GM21390 (cell line): ENCODE measurements at regions not wholly inside any gene's neighbourhood (a gene's known extent, or its start where the extent isn't known, plus 50 kb on each side); places are given as distances from the start of the nearest gene placed in this dataset.

Source experiments
- ATAC-seq: cut with Tn5 transposase; IDR thresholded peaks from one replicate; pipeline ENCODE4 v1.9.1; 2021; ENCODE audit not compliant: unreplicated experiment

DNA sequence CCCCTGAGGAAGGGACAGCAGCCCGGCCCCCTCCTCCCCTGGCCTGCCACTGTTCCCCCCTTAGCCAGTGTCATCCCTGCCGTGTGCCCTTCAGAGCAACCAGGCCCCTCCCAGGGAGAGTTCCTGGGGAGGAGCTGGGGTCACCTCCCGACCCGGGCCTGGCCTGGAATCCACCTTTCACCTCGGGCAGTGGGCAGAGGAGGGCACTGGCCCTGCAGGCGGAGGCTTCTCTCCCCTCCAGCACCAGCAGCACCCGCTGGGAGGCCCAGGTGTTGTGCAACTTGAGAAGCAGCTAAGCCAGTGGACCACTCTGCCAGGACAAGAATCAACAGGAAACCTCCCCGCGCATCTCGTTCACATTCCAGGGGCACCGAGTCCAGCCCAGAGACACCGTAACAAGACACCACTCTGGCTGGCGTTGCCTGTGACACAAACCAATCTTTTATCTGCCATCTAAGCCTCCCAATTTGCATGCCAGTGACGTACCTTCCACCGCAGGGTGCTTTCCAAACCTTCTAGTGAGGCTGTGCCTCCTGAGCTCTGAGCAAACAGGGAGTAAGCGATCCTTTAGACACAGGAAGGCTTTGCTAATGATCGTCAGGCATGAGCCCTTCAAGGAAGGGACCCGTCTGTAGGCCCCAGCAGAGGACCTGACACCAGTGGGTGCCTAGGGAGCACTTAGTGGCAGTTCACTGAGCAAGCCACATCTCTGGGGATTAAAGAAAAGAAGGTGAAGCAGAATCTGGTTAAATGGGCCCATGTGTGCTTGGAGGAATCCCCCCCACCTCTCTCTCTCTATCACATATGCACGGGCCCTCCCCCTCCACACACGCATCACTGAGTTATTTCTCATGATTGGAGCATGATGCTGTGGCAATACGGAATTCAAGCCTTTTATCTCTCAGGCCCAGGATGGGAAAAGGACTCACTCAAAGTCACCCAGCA, 98.9 kb upstream of the TLE3 start:
- ATAC-seq: no peak

DNA sequence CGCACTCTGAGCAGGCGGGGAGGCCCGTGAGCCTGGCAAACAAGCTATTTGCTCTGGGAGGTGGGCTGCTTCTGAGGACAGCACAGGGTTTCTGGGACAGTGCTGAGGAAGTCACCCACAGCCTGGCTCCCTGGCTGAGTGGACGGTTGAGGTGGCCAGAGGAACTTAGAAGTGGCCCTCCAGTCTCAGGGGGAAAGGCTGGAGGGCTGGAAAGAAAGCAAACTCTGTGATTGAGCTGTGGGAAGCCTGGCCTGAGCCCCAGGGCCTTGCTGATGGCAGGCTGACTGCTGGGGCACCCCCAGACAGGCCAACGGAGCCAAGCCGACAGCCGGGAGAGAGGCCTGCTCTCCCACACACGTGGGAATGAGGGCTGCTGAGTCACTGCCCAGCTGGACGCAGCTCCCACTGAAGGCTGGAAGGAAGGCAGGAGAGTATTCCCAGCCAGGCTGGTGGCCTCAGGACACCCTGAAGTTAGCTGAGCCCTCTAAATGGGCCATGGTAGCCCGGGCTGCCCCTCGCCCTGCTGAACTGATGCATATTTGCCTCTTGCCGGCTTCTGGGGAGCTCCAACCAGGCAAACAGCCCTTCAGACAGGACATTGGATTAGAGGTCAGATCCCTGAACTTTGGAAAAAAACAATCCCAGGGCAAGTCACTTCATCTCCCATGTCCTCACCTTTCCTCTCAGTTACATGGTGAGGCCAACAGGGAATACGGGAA, 98.0 kb upstream of the TLE3 start:
- no peak for ATAC-seq

DNA sequence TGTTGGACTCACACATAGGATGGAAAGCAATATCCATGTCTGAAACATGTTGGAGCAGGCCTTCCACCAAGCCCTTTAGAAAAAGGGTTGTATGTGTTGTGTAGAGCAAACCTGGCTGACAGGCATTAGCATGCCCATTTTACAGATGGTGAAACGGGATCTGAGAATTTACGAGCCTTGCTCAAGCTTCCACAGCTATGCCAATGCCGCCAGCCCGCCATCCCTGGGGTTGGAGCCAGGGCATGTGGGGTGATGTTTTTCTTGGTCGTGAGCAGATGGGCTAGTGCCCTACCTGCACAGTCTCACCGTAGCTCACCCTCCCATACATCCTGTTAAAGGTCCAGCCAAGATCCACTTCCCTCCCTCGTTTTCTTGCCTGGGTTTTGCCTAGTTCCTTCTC, 97.5 kb upstream of the TLE3 start:
- ATAC-seq: no peak

DNA sequence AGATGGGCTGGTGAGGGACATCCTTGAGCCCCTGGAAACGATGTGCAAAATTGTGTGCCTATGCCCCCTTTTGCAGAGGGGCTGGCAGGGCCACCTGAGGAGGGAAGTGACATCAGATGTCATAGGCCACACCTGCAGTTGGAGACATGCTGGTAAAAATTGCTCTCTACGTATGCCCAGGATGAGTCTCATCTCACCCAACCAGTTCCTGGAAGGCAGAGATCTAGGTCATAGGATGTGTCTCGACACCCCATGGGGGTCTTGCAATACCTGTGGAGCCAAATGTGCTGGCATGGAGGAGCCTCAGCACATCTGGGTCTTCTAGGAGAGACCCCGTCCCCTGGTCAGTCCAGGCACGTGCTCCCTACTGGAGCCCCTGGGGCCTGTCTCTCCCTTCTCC, 96.5 kb upstream of the TLE3 start:
- no peak for ATAC-seq

DNA sequence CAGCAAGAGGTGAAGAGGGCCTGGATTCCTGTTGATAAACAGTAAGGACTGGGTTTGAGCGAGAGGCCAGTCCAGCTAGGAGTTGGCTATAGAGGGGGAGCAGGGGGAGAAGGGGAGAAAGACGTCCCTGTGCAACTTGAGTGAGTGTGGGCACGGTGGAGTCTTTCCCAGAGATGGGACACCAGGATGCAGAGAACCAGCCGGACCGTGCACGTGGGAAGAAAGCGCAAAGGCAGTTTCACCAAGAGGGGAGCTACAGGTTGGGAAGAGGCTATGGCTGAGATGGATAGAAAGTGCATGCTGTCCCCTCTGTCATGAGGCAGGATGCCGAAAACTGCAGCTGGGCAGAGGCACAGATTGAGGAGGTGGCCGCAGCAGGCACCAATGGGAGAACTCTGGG, 96.0 kb upstream of the TLE3 start:
- no peak for ATAC-seq

DNA sequence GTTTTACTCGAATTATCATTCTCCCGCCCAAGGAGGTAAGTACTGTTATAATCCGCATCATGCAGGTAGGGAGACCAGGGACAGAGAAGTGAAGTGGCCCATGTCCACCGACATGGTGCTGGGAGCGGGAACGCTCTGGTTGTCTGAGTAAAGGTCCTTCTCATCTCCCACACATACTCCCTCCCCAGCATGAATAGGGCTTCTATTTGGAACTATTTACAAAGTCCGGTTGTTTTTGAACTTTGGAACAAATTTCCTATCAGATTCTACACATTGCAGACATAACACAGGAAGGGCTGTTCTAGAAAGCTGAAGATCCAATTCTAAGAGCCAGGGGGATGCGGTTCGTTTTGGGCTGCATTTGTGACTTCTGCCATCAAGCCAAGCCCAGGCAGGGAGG, 94.8 kb upstream of the TLE3 start:
- no peak for ATAC-seq

DNA sequence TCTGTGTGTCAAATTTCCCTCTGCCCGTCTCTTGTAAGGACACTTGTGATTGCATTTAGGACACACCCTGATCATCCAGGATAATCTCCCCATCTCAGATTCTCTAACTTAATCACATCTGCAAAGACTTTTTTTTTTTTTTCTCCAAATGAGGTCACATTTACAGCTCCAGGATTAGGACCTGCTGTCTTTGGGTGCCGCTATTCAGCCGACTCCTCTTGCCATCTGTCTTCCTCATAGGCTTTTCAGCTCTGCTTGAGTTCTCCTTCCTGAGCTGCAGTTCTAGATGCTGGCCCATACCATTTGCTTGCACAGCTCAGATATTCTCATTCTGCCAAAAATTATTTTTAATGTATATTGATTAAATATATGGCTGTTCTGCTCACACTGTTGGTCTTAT, 94.3 kb upstream of the TLE3 start:
- no peak for ATAC-seq

DNA sequence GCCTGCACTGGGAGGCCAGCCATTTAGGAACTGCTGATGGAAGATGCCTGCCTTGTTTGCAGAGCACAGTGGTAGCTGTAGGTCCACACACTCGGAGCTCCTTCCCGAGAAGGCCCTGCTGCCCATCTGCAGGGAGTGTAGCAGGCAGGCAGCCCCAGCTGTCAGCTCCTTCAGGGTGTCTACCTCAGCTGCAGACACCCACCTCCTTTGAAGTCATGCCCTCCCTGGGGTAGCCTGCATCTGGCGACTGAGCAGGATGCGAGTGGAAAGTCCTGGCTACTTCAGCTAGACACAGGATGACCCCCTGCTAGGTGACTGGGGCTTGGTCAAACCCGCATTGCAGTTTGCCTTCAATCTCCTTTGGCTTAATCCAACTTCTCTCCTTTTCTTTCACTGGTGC, 93.2 kb upstream of the TLE3 start:
- no peak for ATAC-seq

DNA sequence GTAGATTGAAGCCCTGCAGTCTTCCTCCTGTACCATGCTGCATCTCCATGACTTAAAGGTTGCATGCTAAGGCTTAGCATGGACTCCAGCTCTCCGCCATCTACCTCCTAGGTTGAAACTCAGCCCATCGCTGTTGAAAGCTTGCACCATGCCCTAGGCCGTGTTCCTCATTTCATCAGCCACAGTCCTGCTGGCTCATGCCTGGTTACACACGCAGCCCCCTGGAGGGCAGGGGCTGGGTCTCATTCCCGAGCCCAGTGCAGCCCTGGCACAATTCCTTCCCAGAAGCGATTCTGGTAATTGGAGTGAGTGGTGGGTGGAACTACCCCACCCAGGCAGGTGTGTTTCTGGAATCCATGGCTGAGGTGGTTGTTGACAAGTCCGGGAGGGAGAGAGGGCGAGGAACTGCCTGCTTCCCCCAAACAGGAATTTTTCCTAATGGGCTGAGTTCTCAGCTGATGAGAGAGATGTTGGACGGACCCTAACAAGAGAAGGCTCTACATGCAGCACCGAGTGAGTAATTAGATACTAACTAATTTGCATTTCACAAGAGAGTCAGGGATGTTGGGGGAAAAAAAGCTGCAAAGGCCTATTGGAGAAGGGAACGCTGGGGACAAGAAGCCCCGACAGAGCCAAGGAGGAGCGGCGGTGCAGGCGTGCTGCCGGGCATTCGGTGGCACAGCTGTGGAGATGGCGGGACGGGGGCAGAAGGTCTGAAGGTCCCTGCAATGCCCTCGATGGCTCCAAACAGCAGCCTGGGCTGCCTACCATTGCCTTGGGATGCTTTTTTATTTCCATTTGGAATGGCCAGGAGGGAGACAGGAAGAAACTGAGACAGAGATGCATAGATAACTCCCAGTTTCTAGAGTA, 92.3 kb upstream of the TLE3 start:
- ATAC-seq: no peak

DNA sequence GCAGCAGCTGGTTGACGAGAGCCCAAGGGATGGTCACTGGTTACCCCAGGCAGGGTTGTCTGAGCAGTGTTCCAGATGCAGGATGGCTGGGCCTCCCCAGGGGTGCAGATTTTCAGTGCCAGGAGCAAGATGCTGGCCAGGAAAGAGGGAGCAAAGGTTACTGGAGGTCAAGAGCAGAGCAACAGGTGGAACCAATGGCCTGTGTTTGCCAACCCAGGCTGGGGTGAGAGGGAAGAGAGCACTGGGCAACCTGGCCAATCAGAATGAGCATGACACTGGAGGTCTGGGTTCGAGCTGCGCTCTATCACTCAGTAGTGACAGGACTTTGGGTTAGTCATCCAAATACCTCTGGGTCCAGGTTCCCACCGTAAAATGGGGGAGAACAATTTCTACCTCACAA, 90.6 kb upstream of the TLE3 start:
- ATAC-seq: no peak

DNA sequence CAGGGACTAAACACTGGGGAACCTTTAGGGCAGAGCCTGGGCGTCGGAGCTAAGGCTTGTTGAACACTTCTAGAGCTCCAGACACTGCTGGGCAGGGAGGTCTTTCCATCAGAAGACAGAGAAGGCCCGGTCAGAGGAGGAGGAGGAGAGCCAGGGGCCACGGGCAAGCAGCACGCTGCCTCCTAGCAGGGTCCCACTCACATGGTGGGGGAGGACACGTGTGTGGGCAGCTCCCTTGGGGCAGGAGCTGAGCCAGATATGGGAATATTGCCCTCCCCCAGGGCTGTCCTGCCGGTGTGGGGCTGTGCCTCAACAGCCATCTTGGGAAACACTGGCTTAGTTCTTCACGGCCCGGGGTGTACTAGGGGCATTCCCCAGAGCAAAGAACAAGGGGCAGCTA, 89.6 kb upstream of the TLE3 start:
- no peak for ATAC-seq

DNA sequence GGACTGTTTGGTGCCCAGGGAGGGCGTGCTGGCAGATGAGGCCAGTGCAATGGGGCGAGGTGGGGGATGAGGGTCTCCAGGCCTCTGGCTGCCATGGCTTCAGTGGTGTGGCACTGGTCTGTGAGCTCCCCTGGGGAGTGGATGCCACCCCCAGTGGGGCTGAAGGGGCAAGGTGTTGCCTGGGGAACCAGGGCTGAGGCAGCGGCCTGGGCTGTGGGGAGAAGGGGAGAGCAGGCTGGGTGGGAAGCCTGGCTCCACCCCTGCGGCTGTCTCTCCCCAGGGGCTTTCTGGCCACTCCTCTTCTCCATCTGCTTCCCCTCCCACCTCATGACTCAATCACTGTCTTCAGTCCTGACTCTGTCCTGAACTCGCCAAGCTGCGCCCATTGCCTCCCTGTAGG, 88.4 kb upstream of the TLE3 start:
- no peak for ATAC-seq

DNA sequence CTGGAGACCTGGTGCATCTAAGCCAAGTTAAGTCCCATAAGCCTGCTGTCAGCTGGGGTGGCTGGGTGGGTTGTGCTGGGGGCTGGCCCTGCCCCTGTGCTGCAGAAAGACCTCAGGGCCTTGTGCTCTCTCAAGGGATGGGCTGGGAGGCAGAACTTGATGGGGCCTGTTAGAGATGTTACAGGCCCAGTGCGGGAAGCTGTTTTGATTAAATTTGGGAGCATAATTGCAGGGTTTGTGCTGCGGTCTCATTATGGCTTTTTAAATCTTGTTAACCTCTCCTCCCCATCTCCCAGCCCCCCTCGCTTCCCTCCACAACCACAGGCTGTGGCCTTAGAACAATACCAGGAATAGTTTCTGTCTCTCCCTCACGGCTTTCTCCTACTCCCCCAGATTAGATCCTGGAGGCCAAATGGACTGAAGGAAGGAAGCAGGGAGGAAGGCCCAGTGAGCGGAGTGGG, 87.6 kb upstream of the TLE3 start:
- ATAC-seq: no peak

DNA sequence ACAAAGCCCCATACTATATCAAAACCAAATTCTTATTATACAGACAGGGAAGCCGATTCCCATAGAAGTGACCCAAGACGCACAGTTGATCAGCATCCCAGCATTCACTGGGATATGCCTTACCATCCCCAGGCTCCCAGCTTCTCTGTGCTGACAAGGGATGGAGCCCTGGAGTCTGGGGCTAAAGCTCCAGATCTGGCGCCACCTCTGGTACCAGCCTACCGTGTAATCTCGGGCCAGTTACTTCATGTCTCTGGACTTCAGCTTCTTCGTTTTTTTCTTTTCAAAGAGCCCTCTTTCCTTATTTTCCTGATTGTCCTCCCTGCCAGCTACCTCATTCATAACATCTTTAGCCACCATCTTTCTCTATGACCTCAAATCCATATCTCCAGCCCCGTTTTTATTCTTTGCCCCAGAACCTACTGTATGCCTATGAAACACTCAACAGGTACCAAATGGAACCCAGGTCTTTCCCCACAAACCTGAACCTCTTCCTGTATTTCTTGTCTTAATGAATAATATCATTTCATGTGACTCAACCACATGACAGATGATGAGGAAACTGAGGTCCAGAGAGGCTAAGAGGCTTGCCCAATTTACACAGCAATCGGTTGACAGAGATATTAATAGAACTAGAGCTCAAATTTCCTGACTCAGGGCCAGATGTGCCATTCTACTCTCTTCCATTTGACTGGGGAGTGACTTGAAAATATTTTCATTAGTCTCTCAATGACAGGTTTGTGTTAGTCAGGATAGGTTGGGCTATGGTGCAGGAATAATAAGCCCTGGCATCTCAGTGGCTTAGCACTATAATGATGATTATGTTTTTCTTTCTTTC, 85.4 kb upstream of the TLE3 start:
- no peak for ATAC-seq

DNA sequence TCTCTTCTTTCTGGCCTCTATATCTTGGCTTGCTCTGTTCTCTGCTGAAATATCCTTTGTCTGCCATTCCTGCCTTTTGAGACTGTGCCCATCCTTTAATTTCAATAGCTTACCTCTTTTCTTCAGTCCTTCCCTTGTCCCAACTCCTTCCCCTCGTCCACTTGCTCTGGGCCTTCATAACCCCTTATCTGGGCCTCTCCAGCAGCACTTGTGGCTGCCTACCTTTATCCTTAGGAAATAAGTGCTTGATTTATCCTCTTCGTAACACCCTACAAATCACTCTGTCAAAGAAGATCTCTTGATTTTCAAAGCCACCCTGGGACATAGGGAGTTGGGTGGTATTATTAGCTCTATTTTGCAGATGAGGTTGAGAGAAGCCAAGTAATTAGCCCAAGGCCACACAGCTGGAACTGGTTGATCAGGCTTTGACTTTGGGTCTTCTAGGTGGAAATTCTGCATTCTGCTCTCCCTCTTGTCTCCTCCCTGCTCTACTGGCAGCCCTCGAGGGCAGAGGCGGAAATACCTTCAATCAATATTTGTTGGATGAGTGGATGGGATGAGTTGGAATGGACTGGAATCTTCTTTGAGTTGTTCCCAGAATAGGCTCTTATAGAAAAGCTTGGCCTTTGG, 84.0 kb upstream of the TLE3 start:
- no peak for ATAC-seq

DNA sequence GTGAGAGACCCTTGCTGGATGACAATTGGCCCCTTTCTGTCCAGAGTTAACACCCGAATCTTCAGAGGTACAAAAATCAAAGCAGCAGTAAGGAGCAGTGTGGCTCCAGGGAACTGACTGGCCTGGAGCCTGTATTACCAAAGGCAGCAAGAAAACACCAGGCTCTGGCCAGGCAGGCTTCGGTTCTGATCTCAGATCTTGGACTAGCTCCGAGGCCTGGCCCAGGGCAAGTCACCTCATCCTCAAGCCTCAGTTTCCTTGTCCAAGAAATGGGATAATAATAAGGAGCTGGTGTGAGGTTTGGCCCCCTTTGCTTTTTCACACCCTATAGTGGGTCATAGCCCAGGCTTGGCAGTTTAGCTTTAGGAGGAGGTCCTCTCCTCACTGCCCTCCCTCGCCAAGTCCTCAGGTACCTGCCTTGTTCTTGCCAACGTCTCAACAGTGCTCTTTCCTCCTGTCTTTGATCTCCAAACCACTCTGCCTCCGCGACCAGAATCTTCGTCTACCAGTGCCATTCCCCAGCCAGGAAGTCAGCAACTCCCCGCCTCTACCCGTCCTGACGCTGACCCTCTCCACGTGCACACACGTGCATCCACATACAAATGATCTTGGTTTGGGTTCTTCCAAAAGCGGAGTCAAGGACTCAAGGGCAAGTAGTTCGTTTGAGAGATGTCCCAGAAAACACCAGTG, 82.6 kb upstream of the TLE3 start:
- no peak for ATAC-seq

DNA sequence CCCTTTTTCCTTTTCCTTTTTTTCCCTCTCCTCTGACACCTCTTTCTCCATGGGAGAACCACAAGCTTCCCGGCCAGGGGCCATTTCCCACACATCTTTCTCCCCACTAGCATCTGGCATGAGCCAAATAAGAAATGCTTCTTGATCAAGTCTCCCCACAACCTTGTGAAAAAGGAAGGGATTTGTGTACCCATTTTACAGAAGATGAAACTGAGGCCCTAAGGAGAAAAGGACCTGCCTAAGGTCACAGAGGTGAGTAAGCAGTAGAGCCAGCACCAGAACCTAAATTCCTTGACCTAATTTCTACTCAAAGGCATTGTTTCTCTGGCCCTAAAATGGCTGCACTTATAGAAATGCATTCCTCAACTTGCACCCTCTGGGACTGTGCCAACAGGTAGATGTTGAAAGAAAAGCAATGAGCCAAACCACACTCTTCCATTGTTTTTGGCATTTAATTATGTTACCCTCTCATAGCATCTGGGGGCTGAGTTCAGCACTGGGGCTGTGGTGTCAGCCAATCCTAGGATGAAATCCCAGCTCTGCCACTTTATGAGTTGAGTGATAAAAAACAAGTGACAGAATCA, 81.7 kb upstream of the TLE3 start:
- ATAC-seq: no peak

DNA sequence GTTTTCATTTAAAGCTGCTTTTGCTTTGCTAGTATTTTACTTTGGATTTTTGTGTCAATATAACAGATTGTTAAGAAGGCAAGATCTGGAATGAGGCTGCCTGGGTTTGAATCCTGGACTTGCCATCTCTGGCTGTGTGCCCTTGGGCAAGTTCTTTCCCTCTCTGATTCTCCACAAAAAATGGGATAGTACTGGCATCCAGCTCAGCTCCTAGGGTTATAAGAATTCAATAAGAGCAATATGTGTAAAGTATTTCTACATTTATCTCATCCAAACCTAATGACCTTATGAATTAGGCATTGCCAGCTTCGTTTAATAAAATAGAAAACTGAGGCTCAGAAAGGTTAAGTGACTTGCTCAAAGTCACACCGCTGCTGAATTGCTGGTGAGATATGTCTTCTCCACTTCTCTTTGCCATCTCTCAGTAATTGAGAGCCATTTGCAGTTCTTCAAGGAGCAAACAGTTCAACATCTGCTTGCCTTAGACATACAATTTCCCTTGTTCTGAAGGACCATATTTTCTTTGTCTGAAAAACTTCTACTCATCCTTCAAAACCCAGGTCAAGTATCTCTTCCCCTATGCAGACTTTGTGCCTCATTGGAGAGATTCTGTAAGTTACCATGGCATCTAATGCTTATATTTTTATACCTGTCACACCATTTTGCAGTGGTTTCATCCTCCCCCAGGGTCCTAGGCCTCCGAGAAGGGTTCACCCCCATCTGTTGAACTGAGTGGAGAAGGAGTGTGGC, 80.8 kb upstream of the TLE3 start:
- ATAC-seq: no peak
